ENCODE measurements at regions not wholly inside any gene's neighbourhood (a gene's known extent, or its start where the extent isn't known, plus 50 kb on each side); places are given as distances from the start of the nearest gene placed in this dataset.

GRCh38 chr12:89185181-89185580 is 167.1 kb downstream of the DUSP6 start:
- no peak for DNase-seq (ENCODE audit: low spot score)

DNA sequence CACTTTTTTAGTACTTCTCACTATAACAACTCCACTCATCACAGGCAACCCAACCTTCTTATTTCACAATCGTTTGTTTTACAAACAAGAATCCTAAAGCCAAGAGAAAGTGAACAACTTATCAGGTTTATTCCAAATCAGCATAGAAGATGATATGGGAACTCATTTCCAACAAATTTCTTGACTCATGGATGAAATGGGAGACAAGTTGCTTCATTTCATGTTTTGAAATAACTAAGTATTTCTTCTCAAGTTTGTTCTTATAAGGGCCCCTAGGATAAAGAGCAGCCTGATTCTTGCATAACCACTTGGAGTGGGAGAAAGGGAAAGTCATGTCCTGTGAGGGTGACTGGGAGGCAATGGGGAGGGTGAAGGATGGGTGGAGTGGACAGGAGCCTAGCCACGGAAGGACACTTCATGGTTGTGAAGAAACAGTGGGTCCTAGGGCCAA is 168.3 kb downstream of the DUSP6 start:
- DNase-seq (ENCODE audit: low spot score) = no peak

GRCh38 chr12:89181271-89181920 is 170.9 kb downstream of the DUSP6 start:
- DNase-seq (ENCODE audit: low spot score) = no peak

GRCh38 chr12:89180496-89180895 is 171.8 kb downstream of the DUSP6 start:
- no peak for DNase-seq (ENCODE audit: low spot score)

DNA sequence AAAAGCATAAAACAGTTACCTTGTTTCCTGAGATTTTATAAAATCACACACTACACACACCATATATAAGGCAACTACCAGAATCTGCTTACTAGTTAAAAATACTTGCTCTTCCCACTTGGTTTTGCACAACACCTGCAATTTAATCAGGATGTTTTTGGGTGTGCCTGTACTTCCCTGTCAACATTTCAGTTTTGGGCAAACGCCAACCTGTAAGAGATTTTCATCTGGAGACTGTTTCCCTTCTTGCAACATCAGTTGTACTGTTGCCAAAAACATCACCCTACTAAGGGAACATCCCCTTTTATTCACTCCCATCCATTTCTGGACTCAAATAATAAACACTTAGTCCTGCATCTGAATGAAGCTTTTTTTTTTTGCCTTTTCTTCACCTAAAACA is 172.3 kb downstream of the DUSP6 start:
- peak; percentile 75 for DNase-seq (ENCODE audit: low spot score)

DNA sequence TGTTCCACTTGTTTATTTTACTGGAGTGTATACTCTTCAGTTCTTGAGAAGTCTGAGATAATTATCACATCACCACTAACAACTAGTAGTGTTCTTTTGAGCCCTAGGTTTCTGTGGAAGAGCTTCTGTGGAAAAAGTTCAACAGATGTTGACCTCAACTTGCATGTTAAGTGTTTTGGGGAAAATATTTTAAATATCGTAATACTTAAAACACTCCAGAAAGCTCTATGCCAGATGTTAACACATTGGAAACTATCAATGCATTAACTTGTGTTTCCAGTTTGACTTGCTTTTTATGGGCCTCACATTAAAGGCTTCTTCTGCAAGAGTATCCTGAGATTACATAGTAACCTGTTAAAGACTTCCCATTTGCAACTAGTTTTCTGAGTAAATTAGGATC is 173.1 kb downstream of the DUSP6 start:
- DNase-seq (ENCODE audit: low spot score) = no peak

DNA sequence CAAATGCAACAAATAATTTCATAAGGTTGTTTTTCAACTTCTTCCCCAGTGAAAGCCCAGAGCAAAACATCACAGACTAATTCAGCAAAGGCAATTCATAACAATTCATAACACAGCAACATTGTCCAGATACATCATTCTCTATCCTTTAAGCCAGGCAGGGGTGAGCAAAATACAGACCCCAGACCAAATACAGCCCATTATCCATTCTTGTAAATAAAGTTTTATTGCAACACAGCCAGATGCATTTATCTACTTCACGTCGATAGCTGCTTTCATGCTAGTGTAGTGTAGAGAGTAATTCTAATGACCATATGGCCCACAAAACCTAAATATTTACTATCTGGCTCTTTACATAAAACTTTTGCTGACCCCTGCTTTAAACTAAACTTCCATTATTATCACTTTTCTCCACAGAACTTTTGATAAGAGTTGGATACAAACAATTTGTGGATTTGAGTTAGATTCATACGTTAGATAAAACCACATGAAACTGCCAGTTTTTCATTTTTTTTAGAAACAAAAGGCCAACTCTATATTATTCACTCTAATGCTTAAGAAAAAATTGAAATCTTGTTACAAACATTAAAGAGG is 174.4 kb downstream of the DUSP6 start:
- DNase-seq (ENCODE audit: low spot score) = no peak

GRCh38 chr12:89176676-89177075 is 175.6 kb downstream of the DUSP6 start:
- no peak for DNase-seq (ENCODE audit: low spot score)

- DNase-seq (ENCODE audit: low spot score) = no peak
Observed at GRCh38 chr12:89173678-89174077, 178.6 kb downstream of the DUSP6 start.

DNA sequence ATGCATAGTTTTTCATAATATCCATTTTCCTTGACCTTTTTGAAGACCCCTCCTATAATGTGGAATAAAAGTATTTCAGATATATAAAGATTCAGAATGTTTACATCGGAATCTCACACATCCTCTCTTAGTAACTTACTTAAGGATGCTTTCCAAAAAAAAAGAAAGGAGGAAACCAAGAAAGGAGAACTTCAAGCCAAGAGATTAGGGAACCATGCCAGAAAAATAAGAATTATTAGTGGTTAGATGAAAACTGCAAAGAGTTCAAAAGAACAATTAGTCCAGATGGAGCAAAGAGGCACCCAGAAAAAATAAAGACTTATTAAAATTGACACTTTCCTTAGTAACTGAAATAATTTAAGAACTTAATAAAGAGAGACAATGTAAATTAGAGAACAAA is 179.2 kb downstream of the DUSP6 start:
- DNase-seq (ENCODE audit: low spot score) = no peak

DNA sequence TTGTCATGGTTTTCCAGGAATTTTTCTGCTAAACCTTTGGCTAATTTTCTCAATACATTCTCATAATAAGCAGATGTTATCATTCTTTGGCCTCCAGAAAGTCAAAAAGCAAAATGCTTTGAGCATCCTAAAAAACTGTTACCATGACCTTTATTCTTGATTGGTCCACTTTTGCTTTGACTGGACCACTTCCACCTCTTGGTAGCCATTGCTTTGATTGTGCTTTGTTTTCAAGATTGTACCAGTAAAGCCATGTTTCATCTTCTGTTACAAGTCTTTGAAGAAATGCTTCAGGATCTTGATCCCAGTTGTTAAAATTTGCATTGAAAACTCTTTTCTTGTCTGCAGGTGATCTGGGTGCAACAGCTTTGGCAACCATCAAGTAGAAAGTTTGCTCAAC is 180.1 kb downstream of the DUSP6 start:
- no peak for DNase-seq (ENCODE audit: low spot score)

- no peak for DNase-seq (ENCODE audit: low spot score)
Observed at GRCh38 chr12:89169321-89169720, 183.0 kb downstream of the DUSP6 start.

GRCh38 chr12:89167986-89168385 is 184.3 kb downstream of the DUSP6 start:
- no peak for DNase-seq (ENCODE audit: low spot score)

DNA sequence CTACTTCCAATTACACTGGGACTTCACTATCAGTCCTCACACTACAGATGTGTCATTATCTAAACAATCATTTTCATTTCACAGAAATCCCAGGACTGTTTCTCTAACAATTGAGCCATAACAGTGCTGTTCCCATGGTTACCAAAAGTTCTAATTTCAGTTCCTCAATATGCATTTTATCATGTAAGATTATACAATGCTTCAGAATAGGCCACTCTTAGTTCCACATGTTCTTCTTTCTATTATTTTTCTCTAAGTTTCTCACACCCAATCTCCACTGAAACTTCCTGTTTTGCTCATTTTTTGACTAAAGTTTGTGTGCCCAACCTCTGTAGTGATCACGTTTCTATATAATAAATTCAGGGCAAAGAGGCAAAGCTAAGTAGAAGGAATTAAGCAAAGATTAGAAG is 185.8 kb downstream of the DUSP6 start:
- no peak for DNase-seq (ENCODE audit: low spot score)

DNA sequence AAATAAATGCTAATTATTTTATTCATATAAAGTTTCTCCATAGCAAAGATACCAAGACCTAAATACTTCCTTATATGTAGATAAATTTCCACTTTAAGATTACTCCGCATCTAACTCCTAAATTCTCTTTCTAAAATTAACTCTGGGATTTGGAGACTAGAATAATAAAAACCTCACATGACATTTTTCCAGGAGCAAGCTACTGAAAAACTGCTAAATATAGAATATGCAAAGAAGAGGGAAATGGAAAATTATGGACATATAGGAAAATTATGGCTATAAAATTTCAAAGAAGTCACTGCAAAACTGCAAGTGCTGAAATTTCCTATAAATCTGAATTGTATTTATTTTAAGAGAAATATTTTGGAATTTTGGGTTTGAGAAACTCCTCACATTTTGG is 186.2 kb downstream of the DUSP6 start:
- DNase-seq (ENCODE audit: low spot score) = no peak

GRCh38 chr12:89165703-89166102 is 186.6 kb downstream of the DUSP6 start:
- DNase-seq (ENCODE audit: low spot score) = no peak

GRCh38 chr12:89163918-89164317 is 188.4 kb downstream of the DUSP6 start:
- no peak for DNase-seq (ENCODE audit: low spot score)

DNA sequence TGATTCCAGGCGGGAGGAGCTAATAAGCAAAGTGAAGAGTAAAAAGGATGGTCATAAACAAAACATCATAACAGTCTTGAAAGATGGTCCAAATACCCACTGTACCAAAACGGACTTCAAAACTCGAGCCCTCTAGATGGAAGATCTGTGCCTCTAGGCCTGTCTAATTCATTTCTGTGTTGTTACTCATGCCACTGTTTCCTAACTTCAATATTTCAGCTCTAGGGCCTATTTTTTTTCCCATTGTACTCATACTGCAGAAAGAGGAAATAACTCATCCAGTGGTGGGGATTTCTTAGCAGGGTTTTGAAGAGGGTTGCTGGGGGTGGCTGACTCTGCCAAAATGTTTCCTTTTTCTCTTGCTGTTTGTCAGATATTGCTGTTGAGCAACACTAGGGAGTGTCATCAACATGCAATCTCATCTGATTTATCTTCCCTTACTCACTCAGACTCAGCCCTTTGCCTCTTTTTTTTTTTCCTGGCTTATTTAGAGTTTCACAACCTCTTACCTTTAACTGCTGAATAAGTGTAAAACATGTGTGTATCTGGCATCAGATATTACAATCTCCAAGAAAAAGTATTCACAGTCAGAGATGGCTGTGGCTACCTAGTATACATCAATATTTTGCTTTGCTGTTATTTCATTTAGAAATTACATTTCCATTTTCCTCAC is 189.6 kb downstream of the DUSP6 start:
- peak; percentile 89 for DNase-seq (ENCODE audit: low spot score)

GRCh38 chr12:89161557-89161956 is 190.7 kb downstream of the DUSP6 start:
- DNase-seq (ENCODE audit: low spot score) = no peak

DNA sequence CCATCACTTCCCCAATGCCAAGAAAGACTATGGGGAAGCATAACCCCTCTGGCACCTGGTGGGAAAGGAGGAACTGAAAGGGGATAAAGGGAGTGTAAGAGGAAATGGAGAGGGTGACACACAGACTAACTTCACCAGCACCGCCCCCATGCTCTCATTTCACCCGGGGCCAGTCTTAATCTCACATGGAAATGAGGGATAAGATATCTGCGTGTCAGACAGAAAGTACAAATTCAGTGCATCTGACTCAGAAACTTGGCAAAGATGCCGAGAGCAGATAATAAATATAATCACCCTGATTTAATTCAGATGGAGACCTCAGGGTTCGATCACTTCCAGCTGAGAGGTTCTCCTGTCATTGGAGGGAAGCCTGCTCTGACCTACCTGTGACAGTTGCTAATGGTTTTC is 191.6 kb downstream of the DUSP6 start:
- peak; percentile 75 for DNase-seq (ENCODE audit: low spot score)

GRCh38 chr12:89157413-89157812 is 194.9 kb downstream of the DUSP6 start:
- DNase-seq (ENCODE audit: low spot score) = no peak

GRCh38 chr12:89156862-89157262 is 195.4 kb downstream of the DUSP6 start:
- DNase-seq (ENCODE audit: low spot score) = no peak

- DNase-seq (ENCODE audit: low spot score) = peak; percentile 37
Observed at GRCh38 chr12:89156340-89156739, 196.0 kb downstream of the DUSP6 start.

GRCh38 chr12:89155826-89156225 is 196.5 kb downstream of the DUSP6 start:
- no peak for DNase-seq (ENCODE audit: low spot score)
